H1 (cell line): ENCODE measurements at regions not wholly inside any gene's neighbourhood (a gene's known extent, or its start where the extent isn't known, plus 50 kb on each side); places are given as distances from the start of the nearest gene placed in this dataset.

Source experiments
- CTCF ChIA-PET: fragments of 300-600 bp; sonication (Branson Sonifier 250); formaldehyde crosslinking; loops from one replicate; lab custom pipeline; 2021; ENCODE audit not compliant: partially characterized antibody; lab: Charles Lee
- POLR2A ChIA-PET: fragments of 300-600 bp; sonication (Branson Sonifier 250); formaldehyde crosslinking; loops from one replicate; lab custom pipeline; 2021; ENCODE audit warnings: inconsistent platforms; ENCODE audit not compliant: partially characterized antibody; lab: Charles Lee
- DNase-seq, 2 experiments: peaks; one replicate each; pipeline versions ENCODE4 v3.0.0 to v3.0.0-alpha.2; 2010 to 2022; ENCODE audit warnings: low spot score in 2 of 2, low read depth in 1 of 2, mixed read lengths in 1 of 2
- FAIRE-seq: peaks from 2 replicates; lab custom pipeline; 2011; peaks lifted over from hg19 to GRCh38; lab: Jason Lieb, UNC
- H2AFZ ChIP-seq: 2 replicates; pipeline ENCODE4 v1.8.1; 2012; ENCODE audit warnings: low read length, inconsistent platforms
- H2AK5ac ChIP-seq: 2 replicates; pipeline ENCODE4 v1.6.1; 2013; ENCODE audit warnings: low read depth, low read length
- H2BK120ac ChIP-seq: replicated peaks from 2 replicates; pipeline ENCODE3; 2013; ENCODE audit warnings: low read depth, low read length, inconsistent platforms
- H2BK12ac ChIP-seq: 2 replicates; pipeline ENCODE4 v1.6.1; 2013; ENCODE audit warnings: low read depth, low read length
- H2BK15ac ChIP-seq: 2 replicates; pipeline ENCODE4 v1.6.1; 2013; ENCODE audit warnings: low read length
- H2BK20ac ChIP-seq: 2 replicates; pipeline ENCODE4 v1.6.1; 2013; ENCODE audit warnings: low read length
- H2BK5ac ChIP-seq: 2 replicates; pipeline ENCODE4 v1.6.1; 2013; ENCODE audit warnings: low read depth, low read length
- H3K14ac ChIP-seq: 2 replicates; pipeline ENCODE4 v1.6.1; 2013; ENCODE audit warnings: inconsistent platforms; ENCODE audit not compliant: insufficient read length
- H3K18ac ChIP-seq: 2 replicates; pipeline ENCODE4 v1.6.1; 2013; ENCODE audit warnings: low read length; ENCODE audit errors: extremely low read depth
- H3K23ac ChIP-seq: 2 replicates; pipeline ENCODE4 v1.6.1; 2013; ENCODE audit warnings: inconsistent platforms; ENCODE audit not compliant: insufficient read length
- H3K23me2 ChIP-seq: 2 replicates; pipeline ENCODE4 v1.6.1; 2013; ENCODE audit warnings: low read depth, low read length
- H3K27ac ChIP-seq: 2 replicates; pipeline ENCODE4 v1.6.1; 2011; ENCODE audit warnings: low read depth, low read length, inconsistent platforms
- H3K27me3 ChIP-seq, 4 experiments: replicated peaks in 1 of 4; 1 replicate in 1 of 4; 2 replicates in 3 of 4; pipeline versions ENCODE4 v1.6.1 to v1.8.1; 2011 to 2013; ENCODE audit warnings: low read length in 3 of 4, mild to moderate bottlenecking in 3 of 4, inconsistent platforms in 2 of 4, mixed read lengths in 2 of 4, moderate library complexity in 1 of 4; ENCODE audit not compliant: control insufficient read depth in 3 of 4, insufficient read depth in 3 of 4; ENCODE audit errors: extremely low read depth in 1 of 4
- H3K36me3 ChIP-seq, 4 experiments: 2 replicates each; pipeline versions ENCODE4 v1.6.1 to v1.8.1; 2011 to 2013; ENCODE audit warnings: mild to moderate bottlenecking in 4 of 4, low read length in 3 of 4, moderate library complexity in 2 of 4, control low read depth in 1 of 4, inconsistent platforms in 1 of 4; ENCODE audit not compliant: insufficient read depth in 4 of 4, control insufficient read depth in 2 of 4
- H3K4ac ChIP-seq: replicated peaks from 2 replicates; pipeline ENCODE3; 2013; ENCODE audit warnings: low read length, low read depth, mixed read lengths, inconsistent platforms; ENCODE audit not compliant: insufficient read length
- H3K4me1 ChIP-seq, 4 experiments: replicated peaks in 1 of 4; 1 replicate in 1 of 4; 2 replicates in 3 of 4; pipeline versions ENCODE4 v1.6.1 to v1.8.1; 2011 to 2013; ENCODE audit warnings: low read length in 3 of 4, inconsistent platforms in 2 of 4, mixed read lengths in 1 of 4; ENCODE audit not compliant: insufficient read depth in 4 of 4, control insufficient read depth in 3 of 4
- H3K4me2 ChIP-seq, 2 experiments: 2 replicates each; pipeline versions ENCODE4 v1.6.1 to v1.8.1; 2011 to 2013; ENCODE audit warnings: low read depth in 2 of 2, low read length in 2 of 2, control low read depth in 1 of 2, inconsistent platforms in 1 of 2, mild to moderate bottlenecking in 1 of 2; ENCODE audit not compliant: insufficient read depth in 1 of 2
- H3K4me3 ChIP-seq, 4 experiments: fragments of 200-600, 300-600 bp in 1 of 4; sonication (generic), shearing (Covaris generic), sonication (Bioruptor Twin) in 1 of 4; 2 replicates each; pipeline versions ENCODE4 v1.5.1 to v1.8.1; 2011 to 2016; ENCODE audit warnings: low read length in 4 of 4, low read depth in 3 of 4, control low read depth in 2 of 4, inconsistent platforms in 2 of 4, mild to moderate bottlenecking in 2 of 4, mixed read lengths in 1 of 4, moderate library complexity in 1 of 4; ENCODE audit not compliant: insufficient read depth in 2 of 4; ENCODE audit errors: extremely low read depth in 1 of 4
- H3K56ac ChIP-seq: replicated peaks from 2 replicates; pipeline ENCODE3; 2013; ENCODE audit warnings: low read depth, mild to moderate bottlenecking, mixed read lengths, low read length, inconsistent platforms; ENCODE audit not compliant: insufficient read length
- H3K79me1 ChIP-seq: 2 replicates; pipeline ENCODE4 v1.6.1; 2013; ENCODE audit warnings: low read depth, low read length, control low read depth
- H3K79me2 ChIP-seq, 2 experiments: 2 replicates each; pipeline versions ENCODE4 v1.6.1 to v1.8.1; 2012 to 2013; ENCODE audit warnings: low read length in 2 of 2, mild to moderate bottlenecking in 2 of 2, inconsistent platforms in 1 of 2; ENCODE audit not compliant: insufficient read depth in 2 of 2, control insufficient read depth in 1 of 2
- H3K9ac ChIP-seq, 4 experiments: replicated peaks in 1 of 4; 1 replicate in 1 of 4; 2 replicates in 3 of 4; pipeline versions ENCODE4 v1.6.1 to v1.8.1; 2011 to 2013; ENCODE audit warnings: low read depth in 3 of 4, low read length in 3 of 4, control low read depth in 2 of 4, mild to moderate bottlenecking in 2 of 4, moderate library complexity in 2 of 4, inconsistent platforms in 1 of 4; ENCODE audit errors: extremely low read depth in 1 of 4
- H3K9me3 ChIP-seq, 2 experiments: 2 replicates each; pipeline versions ENCODE4 v1.6.1 to v1.8.1; 2012 to 2013; ENCODE audit warnings: mild to moderate bottlenecking in 2 of 2, moderate library complexity in 2 of 2, control low read depth in 1 of 2, inconsistent platforms in 1 of 2, low read depth in 1 of 2, low read length in 1 of 2, mixed read lengths in 1 of 2; ENCODE audit not compliant: insufficient read depth in 2 of 2
- H4K20me1 ChIP-seq, 2 experiments: replicated peaks in 1 of 2; 2 replicates each; pipeline versions ENCODE3 to v1.8.1; 2011 to 2013; ENCODE audit warnings: inconsistent platforms in 2 of 2, low read length in 2 of 2, mild to moderate bottlenecking in 1 of 2; ENCODE audit not compliant: insufficient read depth in 2 of 2, control insufficient read depth in 1 of 2
- H4K5ac ChIP-seq: 2 replicates; pipeline ENCODE4 v1.6.1; 2013; ENCODE audit warnings: low read length, low read depth, mixed read lengths, inconsistent platforms; ENCODE audit not compliant: insufficient read length
- H4K8ac ChIP-seq: 2 replicates; pipeline ENCODE4 v1.8.0; 2013; ENCODE audit warnings: mild to moderate bottlenecking, moderate library complexity, low read length, inconsistent platforms; ENCODE audit not compliant: insufficient read depth; ENCODE audit errors: extremely low read depth
- H4K91ac ChIP-seq: replicated peaks from 2 replicates; pipeline ENCODE3; 2013; ENCODE audit warnings: low read length, mixed read lengths, inconsistent platforms; ENCODE audit not compliant: insufficient read length
- BCL11A ChIP-seq, 2 experiments: IDR thresholded peaks; one replicate each; pipeline ENCODE4 v1.6.1; 2011; ENCODE audit warnings: low read depth in 2 of 2, low read length in 2 of 2, mild to moderate bottlenecking in 2 of 2
- TAF7 ChIP-seq: optimal IDR thresholded peaks from 2 replicates; pipeline ENCODE3; 2011; ENCODE audit warnings: low read depth, mild to moderate bottlenecking, inconsistent platforms, low read length, moderate library complexity, borderline replicate concordance
- TCF12 ChIP-seq: IDR thresholded peaks from 2 replicates; pipeline ENCODE4 v1.6.1; 2011; ENCODE audit warnings: low read depth, mild to moderate bottlenecking, low read length
- WGBS, 2 experiments: shearing (Covaris generic) in 1 of 2; methylation state at CpG; one replicate each; pipeline versions ENCODE4 v1.1.6 to v1.1.7; 2013 to 2015; ENCODE audit warnings: low lambda C conversion rate in 2 of 2, mixed read lengths in 2 of 2, inconsistent platforms in 1 of 2, low coverage in 1 of 2, missing lambda C conversion rate in 1 of 2; ENCODE audit not compliant: insufficient replicate concordance in 2 of 2, insufficient coverage in 1 of 2, insufficient read length in 1 of 2; ENCODE audit errors: extremely low coverage in 1 of 2, missing lambda C conversion rate in 1 of 2; 5-methylcytosine and 5-hydroxymethylcytosine counted together

- H3K14ac ChIP-seq = no peak overlapping the region
- CTCF ChIA-PET = interaction anchor here (0.6 kb wide), 1 partner anchor 54 kb away, joined by 3 read pairs; no protein-coding TSS in a partner anchor
- H2AK5ac ChIP-seq = no peak overlapping the region
- H2BK5ac ChIP-seq = no peak overlapping the region
- H4K5ac ChIP-seq = no peak overlapping the region
- H3K36me3 ChIP-seq = no peaks in the 10 kb centered on the region
- H3K4ac ChIP-seq = no peak overlapping the region
- no peaks in the 10 kb centered on the region for H3K27me3 ChIP-seq
- no peak overlapping the region for H3K4me2 ChIP-seq
- no peak overlapping the region for H3K27ac ChIP-seq
- H3K4me1 ChIP-seq = no peaks in the 10 kb centered on the region
- H3K9me3 ChIP-seq = no peaks in the 10 kb centered on the region
- no peak overlapping the region for H3K56ac ChIP-seq
- H3K79me2 ChIP-seq = no peaks in the 10 kb centered on the region
- H3K9ac ChIP-seq = no peak overlapping the region
- no peak overlapping the region for H4K91ac ChIP-seq
- no peak for FAIRE-seq
- no peak overlapping the region for H2BK12ac ChIP-seq
- 64% methylated on average over 3 of the region's 3 CpGs; no CpG with 5 or more reads in 1 of the 2 experiments for WGBS, 2 experiments
- no peak overlapping the region for H2BK20ac ChIP-seq
- H2BK15ac ChIP-seq = no peak overlapping the region
- no peak for DNase-seq
- H2BK120ac ChIP-seq = no peak overlapping the region
- H4K20me1 ChIP-seq = no peaks in the 10 kb centered on the region
- no peak overlapping the region for H2AFZ ChIP-seq
- no peaks in the 10 kb centered on the region for H3K23me2 ChIP-seq
- H3K23ac ChIP-seq = no peak overlapping the region
- no peak overlapping the region for H3K18ac ChIP-seq
- no peak overlapping the region for H4K8ac ChIP-seq
- POLR2A ChIA-PET = no interaction called here
- H3K79me1 ChIP-seq = no peaks in the 10 kb centered on the region
- TF ChIP-seq TAF7 = no peak
- no peak for TF ChIP-seq BCL11A (IDR thresholded peaks at IDR 0.05; ENCODE audit: low read depth in 2 of 2, low read length in 2 of 2)
- no peak for TF ChIP-seq TCF12
- H3K4me3 ChIP-seq = no peak overlapping the region
These were observed 785.5 kb upstream of the RBFOX1 start for GRCh38 chr16:6547131-6547530.
